ENCODE measurements at regions not wholly inside any gene's neighbourhood (a gene's known extent, or its start where the extent isn't known, plus 50 kb on each side); places are given as distances from the start of the nearest gene placed in this dataset.

- TF ChIP-seq CTCF (IDR thresholded peaks at IDR 0.05) (no peak), ZFX (IDR thresholded peaks at IDR 0.05; ENCODE audit: borderline replicate concordance) (no peak)
Observed at GRCh38 chr7:79548727-79549126, 95.3 kb upstream of the MAGI2 start.
